SU-DHL-6 (cell line): ENCODE measurements at regions not wholly inside any gene's neighbourhood (a gene's known extent, or its start where the extent isn't known, plus 50 kb on each side); places are given as distances from the start of the nearest gene placed in this dataset.

Experiments
- CTCF ChIP-seq: fragments of 200-600 bp; sonication (generic); IDR thresholded peaks from one replicate; pipeline ENCODE4 v1.5.1; 2017; ENCODE audit warnings: antibody characterized with exemption, mild to moderate bottlenecking, low read length, moderate library complexity; ENCODE audit not compliant: insufficient read depth, poor library complexity, severe bottlenecking
- EZH2phosphoT487 ChIP-seq: fragments of 200-600 bp; sonication (generic), shearing (Covaris generic); conservative IDR thresholded peaks from 2 replicates; pipeline ENCODE4 v1.6.1; 2018; ENCODE audit warnings: mild to moderate bottlenecking, antibody characterized with exemption, low read length, moderate library complexity, mixed read lengths

- TF ChIP-seq CTCF (no peak), EZH2phosphoT487 (no peak)
These were observed 290.3 kb upstream of the B3GALT2 start for GRCh38 chr1:193476748-193477147.
